ENCODE measurements at regions not wholly inside any gene's neighbourhood (a gene's known extent, or its start where the extent isn't known, plus 50 kb on each side); places are given as distances from the start of the nearest gene placed in this dataset.
A peak's percentile ranks its signal among the peaks of the same experiment; 100 is the strongest.

GRCh38 chr6:163965426-163966348 is 551.2 kb downstream of the QKI start:
- Histone ChIP-seq H3K4me1 (peaks cover 8 to 19% (median 13%) of the 10 kb centered on the region in 4 donors), H3K4me3 (no peak overlapping the region), H3K27me3 (no peaks in the 10 kb centered on the region), H3K27ac (replicated peaks in 1 of 4) (peak overlapping the region in 1 of 4 donors; percentile 26), H3K36me3 (no peaks in the 10 kb centered on the region), H3K9me3 (no peaks in the 10 kb centered on the region)
- TF ChIP-seq POLR2A (IDR thresholded peaks at IDR 0.05; ENCODE audit: low read depth) = no peak
- no peak for TF ChIP-seq CTCF (IDR thresholded peaks at IDR 0.05)
- peak in 1 of 2 donors; percentile 11 for TF ChIP-seq POLR2AphosphoS5 (IDR thresholded peaks at IDR 0.05)
- 59% methylated on average over 14 of the region's 14 CpGs for WGBS
- intact Hi-C loops (cut with DNase I) = no loop called here
- peak; percentile 74 for DNase-seq (ENCODE audit: extremely low spot score)

GRCh38 chr6:163964789-163965188 is 550.3 kb downstream of the QKI start:
- 88% methylated on average over 6 of the region's 6 CpGs for WGBS
- no peak for TF ChIP-seq POLR2A (IDR thresholded peaks at IDR 0.05; ENCODE audit: low read depth)
- TF ChIP-seq EP300 (IDR thresholded peaks at IDR 0.05) = no peak
- TF ChIP-seq POLR2AphosphoS5 (IDR thresholded peaks at IDR 0.05) = no peak
- TF ChIP-seq CTCF (IDR thresholded peaks at IDR 0.05) = no peak
- no peaks in the 10 kb centered on the region for H3K9me3 ChIP-seq
- H3K27me3 ChIP-seq = no peaks in the 10 kb centered on the region
- H3K4me3 ChIP-seq = no peak overlapping the region
- DNase-seq (ENCODE audit: extremely low spot score) = no peak
- intact Hi-C loops (cut with DNase I) = no loop called here
- H3K36me3 ChIP-seq = no peaks in the 10 kb centered on the region
- H3K4me1 ChIP-seq = peaks cover 14 to 20% (median 14%) of the 10 kb centered on the region in 4 donors
- H3K27ac ChIP-seq (replicated peaks in 1 of 4) = no peak overlapping the region

- Histone ChIP-seq H3K9me3 (no peaks in the 10 kb centered on the region), H3K4me3 (no peak overlapping the region), H3K36me3 (no peaks in the 10 kb centered on the region), H3K4me1 (peaks cover 14 to 24% (median 14%) of the 10 kb centered on the region in 4 donors), H3K27me3 (no peaks in the 10 kb centered on the region), H3K27ac (replicated peaks in 1 of 4) (no peak overlapping the region)
- TF ChIP-seq POLR2A (IDR thresholded peaks at IDR 0.05; ENCODE audit: low read depth) (no peak), POLR2AphosphoS5 (IDR thresholded peaks at IDR 0.05) (no peak), CTCF (IDR thresholded peaks at IDR 0.05) (no peak), EP300 (IDR thresholded peaks at IDR 0.05) (no peak)
- DNase-seq (ENCODE audit: extremely low spot score) = peak; percentile 79
- WGBS = 79% methylated on average over 23 of the region's 23 CpGs
- intact Hi-C loops (cut with DNase I) = no loop called here
These were observed 548.9 kb downstream of the QKI start for GRCh38 chr6:163963205-163964120.

- Histone ChIP-seq H3K27ac (replicated peaks in 1 of 4) (no peak overlapping the region), H3K36me3 (no peaks in the 10 kb centered on the region), H3K9me3 (no peaks in the 10 kb centered on the region), H3K4me3 (no peak overlapping the region), H3K27me3 (no peaks in the 10 kb centered on the region), H3K4me1 (peaks cover 14 to 24% (median 14%) of the 10 kb centered on the region in 4 donors)
- TF ChIP-seq POLR2A (IDR thresholded peaks at IDR 0.05; ENCODE audit: low read depth) (no peak), POLR2AphosphoS5 (IDR thresholded peaks at IDR 0.05) (no peak), CTCF (IDR thresholded peaks at IDR 0.05) (no peak), EP300 (IDR thresholded peaks at IDR 0.05) (no peak)
- 94% methylated on average over 13 of the region's 13 CpGs for WGBS
- peak; percentile 60 for DNase-seq (ENCODE audit: extremely low spot score)
- intact Hi-C loops (cut with DNase I) = no loop called here
These were observed 548.2 kb downstream of the QKI start for GRCh38 chr6:163962627-163963117.

Measured in esophagus muscularis mucosa (tissue), 4 donors.